ENCODE measurements at regions not wholly inside any gene's neighbourhood (a gene's known extent, or its start where the extent isn't known, plus 50 kb on each side); places are given as distances from the start of the nearest gene placed in this dataset.

- TF ChIP-seq POLR2A (IDR thresholded peaks at IDR 0.05) (no peak), CTCF (IDR thresholded peaks at IDR 0.05) (no peak)
These were observed 284.9 kb downstream of the ZEB2 start for GRCh38 chr2:144235050-144235449.

Data from uterus (tissue), 2 donors.